ENCODE measurements at regions not wholly inside any gene's neighbourhood (a gene's known extent, or its start where the extent isn't known, plus 50 kb on each side); places are given as distances from the start of the nearest gene placed in this dataset.

GRCh38 chr4:71272976-71273375 is 65.8 kb upstream of the SLC4A4 start:
- no peak for TF ChIP-seq POU6F1 (CRISPR knock-in tag; IDR thresholded peaks at IDR 0.05; ENCODE audit: borderline replicate concordance, low read depth)
- TF ChIP-seq ZFP3 (CRISPR knock-in tag; IDR thresholded peaks at IDR 0.05): no peak
- no peak for TF ChIP-seq ZFP30 (CRISPR knock-in tag; IDR thresholded peaks at IDR 0.05)
- TF ChIP-seq RARB (CRISPR knock-in tag; IDR thresholded peaks at IDR 0.05): no peak

All from SK-N-SH treated with all-trans-retinoic acid at 6 μM for 48 hours (cell line).